ENCODE measurements at regions not wholly inside any gene's neighbourhood (a gene's known extent, or its start where the extent isn't known, plus 50 kb on each side); places are given as distances from the start of the nearest gene placed in this dataset.

GRCh38 chr5:96051401-96051830 is 89.8 kb upstream of the ELL2 start:
- TF ChIP-seq CTCF (conservative IDR thresholded peaks at IDR 0.05) (no peak), ZFX (IDR thresholded peaks at IDR 0.05) (no peak)
- H3K27ac ChIP-seq: no peak overlapping the region

GRCh38 chr5:96050273-96050880 is 88.7 kb upstream of the ELL2 start:
- no peak overlapping the region for H3K27ac ChIP-seq
- no peak for TF ChIP-seq ZFX (IDR thresholded peaks at IDR 0.05)
- TF ChIP-seq CTCF (conservative IDR thresholded peaks at IDR 0.05): no peak

GRCh38 chr5:96049398-96050272 is 88.0 kb upstream of the ELL2 start:
- H3K27ac ChIP-seq: no peak overlapping the region
- TF ChIP-seq ZFX (IDR thresholded peaks at IDR 0.05): no peak
- TF ChIP-seq CTCF (conservative IDR thresholded peaks at IDR 0.05): no peak

GRCh38 chr5:96048763-96049162 is 87.1 kb upstream of the ELL2 start:
- TF ChIP-seq CTCF (conservative IDR thresholded peaks at IDR 0.05) (no peak), ZFX (IDR thresholded peaks at IDR 0.05) (no peak)
- H3K27ac ChIP-seq: no peak overlapping the region

GRCh38 chr5:96045888-96046287 is 84.2 kb upstream of the ELL2 start:
- TF ChIP-seq ZFX (IDR thresholded peaks at IDR 0.05) (no peak), CTCF (conservative IDR thresholded peaks at IDR 0.05) (no peak)
- H3K27ac ChIP-seq: no peak overlapping the region

GRCh38 chr5:96043446-96043845 is 81.8 kb upstream of the ELL2 start:
- no peak overlapping the region for H3K27ac ChIP-seq
- TF ChIP-seq CTCF (conservative IDR thresholded peaks at IDR 0.05) (no peak), ZFX (IDR thresholded peaks at IDR 0.05) (no peak)

- no peak for TF ChIP-seq ZFX (IDR thresholded peaks at IDR 0.05)
- H3K27ac ChIP-seq: no peak overlapping the region
Measured at GRCh38 chr5:96037128-96037527, 75.5 kb upstream of the ELL2 start.

Data from C4-2B (cell line).